ENCODE measurements at regions not wholly inside any gene's neighbourhood (a gene's known extent, or its start where the extent isn't known, plus 50 kb on each side); places are given as distances from the start of the nearest gene placed in this dataset.

DNA sequence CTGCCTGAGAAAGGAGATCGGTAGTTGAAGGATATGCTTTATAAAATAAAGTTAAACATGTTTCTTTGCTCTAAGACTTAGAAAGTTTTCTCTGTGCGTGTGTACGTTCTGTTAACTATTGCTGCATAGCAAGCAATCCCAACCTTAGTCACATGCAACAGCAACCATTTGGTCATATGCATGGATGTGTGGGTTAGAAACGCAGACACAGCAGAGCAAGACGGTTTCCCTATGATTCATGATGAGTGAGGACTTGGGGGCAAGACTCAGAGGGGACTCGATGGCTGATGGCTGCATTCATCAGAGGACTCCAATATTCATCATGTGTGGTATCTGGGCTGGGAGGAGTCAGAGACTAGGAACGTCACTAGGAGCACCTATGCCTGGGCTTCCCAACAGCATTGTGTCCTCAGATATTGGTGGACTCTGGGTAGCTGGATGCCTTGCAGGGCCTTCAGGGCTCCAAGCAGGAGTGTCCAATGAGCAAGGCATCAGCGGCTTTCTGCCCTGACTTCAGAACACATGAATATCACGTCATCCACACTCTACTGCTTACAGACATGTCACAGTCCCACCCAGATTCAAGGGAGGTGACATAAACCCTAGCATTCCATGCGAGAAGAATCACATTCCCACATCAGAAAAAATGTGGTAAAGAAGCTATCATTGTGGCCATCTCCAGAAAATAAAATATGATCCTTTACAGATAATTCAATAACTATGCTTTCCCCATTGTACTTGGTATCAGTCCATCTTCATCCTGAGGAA lies 731.2 kb downstream of the TNS3 start:
- TF ChIP-seq CTCF (IDR thresholded peaks at IDR 0.05; ENCODE audit: insufficient read depth, low read depth, low read length) (no peak), EZH2 (IDR thresholded peaks at IDR 0.05; ENCODE audit: insufficient read depth, low read length) (no peak)
